ENCODE measurements at regions not wholly inside any gene's neighbourhood (a gene's known extent, or its start where the extent isn't known, plus 50 kb on each side); places are given as distances from the start of the nearest gene placed in this dataset.

- TF ChIP-seq EP300 (IDR thresholded peaks at IDR 0.05) (no peak), ELK1 (IDR thresholded peaks at IDR 0.05; ENCODE audit: low read depth, low read length) (no peak), CTCF (IDR thresholded peaks at IDR 0.05) (no peak), CHD2 (IDR thresholded peaks at IDR 0.05; ENCODE audit: low read length, partially characterized antibody) (no peak), SREBF2 (IDR thresholded peaks at IDR 0.05) (no peak), POLR2A (IDR thresholded peaks at IDR 0.05; ENCODE audit: low read length) (no peak), ESRRA (IDR thresholded peaks at IDR 0.05; ENCODE audit: borderline replicate concordance, low read length) (no peak)
These were observed 52.6 kb upstream of the CD93 start for GRCh38 chr20:23138682-23139081.
